MM.1S (cell line): ENCODE measurements at regions not wholly inside any gene's neighbourhood (a gene's known extent, or its start where the extent isn't known, plus 50 kb on each side); places are given as distances from the start of the nearest gene placed in this dataset.

Experiments used
- DNase-seq: peaks from one replicate; pipeline ENCODE4 v3.0.0-alpha.2; 2015
- H2AFZ ChIP-seq: fragments of 300-600 bp; sonication (generic); 2 replicates; pipeline ENCODE4 v1.6.0; 2016; ENCODE audit warnings: antibody characterized with exemption, low read length
- H3F3A ChIP-seq: fragments of 300-600 bp; sonication (generic); 2 replicates; pipeline ENCODE4 v1.6.1; 2016; ENCODE audit warnings: mild to moderate bottlenecking, antibody characterized with exemption, low read length, moderate library complexity, mixed read lengths; ENCODE audit not compliant: insufficient read depth
- H3K27ac ChIP-seq: fragments of 300-600 bp; sonication (generic); 2 replicates; pipeline ENCODE4 v1.5.1; 2016; ENCODE audit warnings: mild to moderate bottlenecking, low read length
- H3K27me3 ChIP-seq: fragments of 300-600 bp; sonication (generic); replicated peaks from 2 replicates; pipeline ENCODE4 v1.6.0; 2016; ENCODE audit warnings: low read length; ENCODE audit not compliant: insufficient read depth
- H3K36me3 ChIP-seq: fragments of 300-600 bp; sonication (generic); replicated peaks from 2 replicates; pipeline ENCODE4 v1.6.1; 2016; ENCODE audit warnings: mild to moderate bottlenecking, low read length, mixed read lengths; ENCODE audit not compliant: insufficient read depth
- H3K4me1 ChIP-seq: fragments of 300-600 bp; sonication (generic); 2 replicates; pipeline ENCODE4 v1.6.1; 2016; ENCODE audit warnings: low read length, mixed read lengths
- H3K4me2 ChIP-seq: fragments of 300-600 bp; sonication (generic); 2 replicates; pipeline ENCODE4 v1.6.0; 2016; ENCODE audit warnings: low read depth, low read length
- H3K4me3 ChIP-seq: fragments of 300-600 bp; sonication (generic); 2 replicates; pipeline ENCODE4 v1.5.1; 2016; ENCODE audit warnings: low read length, mixed read lengths
- H3K79me2 ChIP-seq: fragments of 300-600 bp; sonication (generic); 2 replicates; pipeline ENCODE4 v1.6.1; 2016; ENCODE audit warnings: mixed run types, low read length, mixed read lengths
- H3K9ac ChIP-seq: fragments of 300-600 bp; sonication (generic); 2 replicates; pipeline ENCODE4 v1.6.1; 2016; ENCODE audit warnings: low read length, mixed read lengths
- H3K9me2 ChIP-seq: fragments of 300-600 bp; sonication (generic); replicated peaks from 2 replicates; pipeline ENCODE4 v1.6.1; 2016; ENCODE audit warnings: mild to moderate bottlenecking, low read length, mixed read lengths; ENCODE audit not compliant: insufficient read depth
- H3K9me3 ChIP-seq: fragments of 300-600 bp; sonication (generic); replicated peaks from 2 replicates; pipeline ENCODE4 v1.6.1; 2016; ENCODE audit warnings: mild to moderate bottlenecking, low read length, mixed read lengths; ENCODE audit not compliant: insufficient read depth
- H4K20me1 ChIP-seq: fragments of 300-600 bp; sonication (generic); 2 replicates; pipeline ENCODE4 v1.6.1; 2016; ENCODE audit warnings: mild to moderate bottlenecking, low read length, moderate library complexity, mixed read lengths; ENCODE audit not compliant: insufficient read depth
- CTCF ChIP-seq: fragments of 300-600 bp; sonication (generic); IDR thresholded peaks from 2 replicates; pipeline ENCODE4 v1.5.1; 2016; ENCODE audit warnings: antibody characterized with exemption, low read length, mixed read lengths
- EZH2 ChIP-seq: fragments of 300-600 bp; sonication (generic); optimal IDR thresholded peaks from 2 replicates; pipeline ENCODE3; 2017; ENCODE audit warnings: low read depth, mild to moderate bottlenecking, antibody characterized with exemption, low read length, mixed read lengths
- EZH2phosphoT487 ChIP-seq: fragments of 300-600 bp; sonication (generic); IDR thresholded peaks from 2 replicates; pipeline ENCODE4 v1.6.1; 2018; ENCODE audit warnings: antibody characterized with exemption, low read length

- Histone ChIP-seq H3K9ac (no peak overlapping the region), H3K9me2 (no peaks in the 10 kb centered on the region), H3K27me3 (no peaks in the 10 kb centered on the region), H3K4me1 (no peaks in the 10 kb centered on the region), H3K9me3 (no peaks in the 10 kb centered on the region), H3K36me3 (no peaks in the 10 kb centered on the region), H3K79me2 (no peaks in the 10 kb centered on the region), H3K27ac (no peak overlapping the region), H3F3A (no peaks in the 10 kb centered on the region), H4K20me1 (no peaks in the 10 kb centered on the region), H2AFZ (no peak overlapping the region), H3K4me3 (no peak overlapping the region), H3K4me2 (no peak overlapping the region)
- DNase-seq: no peak
- TF ChIP-seq EZH2 (no peak), CTCF (no peak), EZH2phosphoT487 (no peak)
Measured at GRCh38 chr1:14404862-14405301, 193.6 kb upstream of the KAZN start.

GRCh38 chr1:14412235-14412634 lies 186.2 kb upstream of the KAZN start:
- no peak for TF ChIP-seq EZH2phosphoT487
- TF ChIP-seq EZH2: no peak
- no peak for TF ChIP-seq CTCF
- Histone ChIP-seq H4K20me1 (no peaks in the 10 kb centered on the region), H3K9ac (no peak overlapping the region), H3K79me2 (no peaks in the 10 kb centered on the region), H3K4me3 (no peak overlapping the region), H3K4me2 (no peak overlapping the region), H3K27me3 (no peaks in the 10 kb centered on the region), H3K27ac (no peak overlapping the region), H2AFZ (no peak overlapping the region), H3K9me2 (no peaks in the 10 kb centered on the region), H3F3A (no peaks in the 10 kb centered on the region), H3K9me3 (no peaks in the 10 kb centered on the region), H3K36me3 (no peaks in the 10 kb centered on the region), H3K4me1 (no peaks in the 10 kb centered on the region)
- no peak for DNase-seq

GRCh38 chr1:14413819-14414490 lies 184.5 kb upstream of the KAZN start:
- Histone ChIP-seq H3K79me2 (no peaks in the 10 kb centered on the region), H3F3A (no peaks in the 10 kb centered on the region), H3K4me1 (no peaks in the 10 kb centered on the region), H3K27me3 (no peaks in the 10 kb centered on the region), H3K27ac (no peak overlapping the region), H2AFZ (no peak overlapping the region), H3K9ac (no peak overlapping the region), H3K9me3 (no peaks in the 10 kb centered on the region), H4K20me1 (no peaks in the 10 kb centered on the region), H3K4me2 (no peak overlapping the region), H3K4me3 (no peak overlapping the region), H3K9me2 (no peaks in the 10 kb centered on the region), H3K36me3 (no peaks in the 10 kb centered on the region)
- TF ChIP-seq EZH2phosphoT487 (no peak), EZH2 (no peak), CTCF (no peak)
- no peak for DNase-seq
